ENCODE measurements at regions not wholly inside any gene's neighbourhood (a gene's known extent, or its start where the extent isn't known, plus 50 kb on each side); places are given as distances from the start of the nearest gene placed in this dataset.

GRCh38 chr10:118522791-118523498 lies 72.5 kb downstream of the PRLHR start (continued):
- TF ChIP-seq POLR3G (IDR thresholded peaks at IDR 0.05; ENCODE audit: extremely low read depth, insufficient read length, insufficient replicate concordance) (no peak), ATF7 (IDR thresholded peaks at IDR 0.05) (no peak), RAD51 (IDR thresholded peaks at IDR 0.05; ENCODE audit: borderline replicate concordance, low read depth) (no peak), ZKSCAN8 (CRISPR knock-in tag; IDR thresholded peaks at IDR 0.05) (no peak), ZSCAN29 (IDR thresholded peaks at IDR 0.05) (no peak), NCOA6 (IDR thresholded peaks at IDR 0.05) (no peak), ZNF316 (IDR thresholded peaks at IDR 0.05) (no peak)

DNA sequence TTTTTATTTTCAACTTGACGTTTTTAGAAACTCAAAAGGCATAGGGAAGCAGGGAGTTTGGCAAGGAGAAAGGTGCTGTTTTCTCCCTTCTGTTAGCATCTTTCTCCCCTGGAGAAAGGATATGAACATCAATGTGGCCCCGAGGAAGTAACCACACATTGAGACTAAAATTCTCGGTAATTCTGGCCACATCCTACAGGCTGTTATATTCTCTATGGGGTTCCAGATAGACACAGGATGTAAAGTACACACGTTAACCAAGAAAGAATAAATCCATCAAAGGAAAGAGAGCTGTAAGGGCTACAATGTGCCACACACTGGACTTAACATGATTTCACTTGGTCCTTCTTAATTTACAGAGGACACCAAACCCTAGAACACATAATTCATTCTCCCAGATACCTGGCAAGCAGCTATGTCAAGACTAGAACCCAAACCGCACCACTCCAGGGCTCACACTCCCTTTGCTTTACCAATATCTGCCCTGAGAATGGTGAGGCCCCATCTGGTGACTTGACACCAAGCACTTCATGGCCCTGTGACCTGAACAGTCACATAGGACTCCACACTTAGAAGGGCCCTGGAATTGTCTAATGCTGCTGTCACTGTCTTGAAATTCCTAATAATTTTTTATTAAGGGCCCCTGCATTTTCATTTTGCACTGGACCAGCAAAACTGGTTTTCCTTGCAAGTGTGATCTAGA lies 73.9 kb downstream of the PRLHR start:
- Histone ChIP-seq H3K4me1 (replicated peaks in 1 of 2; ENCODE audit: control insufficient read depth in 2 of 2, insufficient read depth in 2 of 2, low read length in 2 of 2) (no peaks in the 10 kb centered on the region), H3K36me3 (ENCODE audit: control insufficient read depth, insufficient read depth, low read length) (no peaks in the 10 kb centered on the region), H3K4me3 (no peak overlapping the region), H3K27ac (ENCODE audit: extremely low read depth, low read depth, low read length) (no peak overlapping the region), H4K20me1 (replicated peaks; ENCODE audit: control insufficient read depth, insufficient read depth, low read length) (no peaks in the 10 kb centered on the region), H2AFZ (ENCODE audit: low read depth, low read length) (no peak overlapping the region), H3K9me3 (replicated peaks; ENCODE audit: control insufficient read depth, insufficient read depth, low read depth, low read length) (no peaks in the 10 kb centered on the region), H3K79me2 (ENCODE audit: control insufficient read depth, insufficient read depth, low read length) (no peaks in the 10 kb centered on the region), H3K27me3 (ENCODE audit: control insufficient read depth in 2 of 2, insufficient read depth in 2 of 2, low read length in 2 of 2) (no peaks in the 10 kb centered on the region), H3K9me1 (ENCODE audit: control insufficient read depth, insufficient read depth, low read length) (no peaks in the 10 kb centered on the region), H3K4me2 (ENCODE audit: insufficient read depth, low read length) (no peak overlapping the region), H3K9ac (ENCODE audit: insufficient read depth in 1 of 2, low read depth in 2 of 2, low read length in 2 of 2) (no peak overlapping the region)
- DNase-seq (ENCODE audit: extremely low read depth in 1 of 4, low spot score in 3 of 4), result no peak
- no peak for FAIRE-seq
- intact Hi-C loops (cut with micrococcal nuclease) (no loop called here), in situ Hi-C loops (cut with MboI) (no loop called here)
- CTCF ChIA-PET (ENCODE audit: low intra/inter-chr PET ratio), result no interaction called here
- POLR2A ChIA-PET, result interaction anchor here (0.8 kb wide), 1 partner anchor 222 kb away, joined by 3 read pairs; no protein-coding TSS in a partner anchor
- BruUV-seq (replicated peaks), result no TSS peak
- WGBS (ENCODE audit: insufficient coverage, low coverage, missing lambda C conversion rate), result 5% methylated on average over 5 of the region's 5 CpGs
- ATAC-seq, result no peak
- TF ChIP-seq CEBPB (tag; IDR thresholded peaks at IDR 0.05), result no peak

Data from K562 (cell line).